ENCODE measurements at regions not wholly inside any gene's neighbourhood (a gene's known extent, or its start where the extent isn't known, plus 50 kb on each side); places are given as distances from the start of the nearest gene placed in this dataset.
A peak's percentile ranks its signal among the peaks of the same experiment; 100 is the strongest.

- intact Hi-C loops (cut with DNase I): no loop called here
- H3K9me3 ChIP-seq: no peaks in the 10 kb centered on the region
- no peaks in the 10 kb centered on the region for H3K27me3 ChIP-seq
- no peak for TF ChIP-seq CTCF (IDR thresholded peaks at IDR 0.05)
- no peaks in the 10 kb centered on the region for H3K36me3 ChIP-seq
- no peak overlapping the region for H3K4me3 ChIP-seq
- H3K27ac ChIP-seq: no peak overlapping the region
- no peaks in the 10 kb centered on the region for H3K4me1 ChIP-seq
- DNase-seq (ENCODE audit: low spot score in 2 of 2): no peak
Measured at GRCh38 chr6:170153436-170154319, 137.2 kb downstream of the DLL1 start.

- Histone ChIP-seq H3K4me3 (no peak overlapping the region), H3K9me3 (no peaks in the 10 kb centered on the region), H3K36me3 (no peaks in the 10 kb centered on the region), H3K27me3 (no peaks in the 10 kb centered on the region), H3K27ac (no peak overlapping the region), H3K4me1 (no peaks in the 10 kb centered on the region)
- intact Hi-C loops (cut with DNase I): no loop called here
- DNase-seq (ENCODE audit: low spot score in 2 of 2): no peak
- TF ChIP-seq CTCF (IDR thresholded peaks at IDR 0.05): no peak
Measured at GRCh38 chr6:170152989-170153388, 137.9 kb downstream of the DLL1 start.

- Histone ChIP-seq H3K4me1 (no peaks in the 10 kb centered on the region), H3K9me3 (no peaks in the 10 kb centered on the region), H3K27ac (peak overlapping the region; percentile 38 to 39), H3K4me3 (peak overlapping the region in 1 of 2 donors; percentile 16), H3K27me3 (no peaks in the 10 kb centered on the region), H3K36me3 (no peaks in the 10 kb centered on the region)
- peak; percentile 36 to 78 for DNase-seq (ENCODE audit: low spot score in 2 of 2)
- intact Hi-C loops (cut with DNase I): no loop called here
- TF ChIP-seq CTCF (IDR thresholded peaks at IDR 0.05): no peak
Measured at GRCh38 chr6:170152124-170152926, 138.6 kb downstream of the DLL1 start.

- no peaks in the 10 kb centered on the region for H3K27me3 ChIP-seq
- H3K4me1 ChIP-seq: no peaks in the 10 kb centered on the region
- no peaks in the 10 kb centered on the region for H3K9me3 ChIP-seq
- no peak for TF ChIP-seq CTCF (IDR thresholded peaks at IDR 0.05)
- H3K4me3 ChIP-seq: peak overlapping the region in 1 of 2 donors; percentile 16
- H3K36me3 ChIP-seq: no peaks in the 10 kb centered on the region
- intact Hi-C loops (cut with DNase I): no loop called here
- H3K27ac ChIP-seq: peak overlapping the region; percentile 38 to 39
- DNase-seq (ENCODE audit: low spot score in 2 of 2): no peak
Measured at GRCh38 chr6:170151804-170152123, 139.1 kb downstream of the DLL1 start.

- Histone ChIP-seq H3K4me3 (no peak overlapping the region), H3K27ac (no peak overlapping the region), H3K4me1 (no peaks in the 10 kb centered on the region), H3K9me3 (no peaks in the 10 kb centered on the region), H3K36me3 (no peaks in the 10 kb centered on the region), H3K27me3 (no peaks in the 10 kb centered on the region)
- intact Hi-C loops (cut with DNase I): no loop called here
- DNase-seq (ENCODE audit: low spot score in 2 of 2): no peak
- TF ChIP-seq CTCF (IDR thresholded peaks at IDR 0.05): no peak
Measured at GRCh38 chr6:170151321-170151771, 139.5 kb downstream of the DLL1 start.
